Liver (tissue), 8 donors: ENCODE measurements at regions not wholly inside any gene's neighbourhood (a gene's known extent, or its start where the extent isn't known, plus 50 kb on each side); places are given as distances from the start of the nearest gene placed in this dataset.

Experiments used
- DNase-seq: peaks from one replicate; pipeline ENCODE4 v3.0.0-alpha.2; 2017; ENCODE audit warnings: low spot score
- H3K27ac ChIP-seq, 2 donors: one replicate each; pipeline ENCODE4 v1.7.0; 2013; ENCODE audit warnings: inconsistent platforms in 2 of 2, low read length in 2 of 2, control low read depth in 1 of 2, low read depth in 1 of 2, mild to moderate bottlenecking in 1 of 2
- H3K27me3 ChIP-seq, 4 donors: one replicate each; pipeline versions ENCODE4 v1.6.1 to v1.7.0; 2013; ENCODE audit warnings: low read length in 3 of 4, inconsistent platforms in 1 of 4, mild to moderate bottlenecking in 1 of 4, moderate library complexity in 1 of 4; ENCODE audit not compliant: control insufficient read depth in 4 of 4, insufficient read depth in 4 of 4
- H3K36me3 ChIP-seq, 4 donors: one replicate each; pipeline versions ENCODE4 v1.6.1 to v1.7.0; 2013; ENCODE audit warnings: low read length in 3 of 4, mild to moderate bottlenecking in 3 of 4, low read depth in 1 of 4, moderate library complexity in 1 of 4; ENCODE audit not compliant: control insufficient read depth in 4 of 4, insufficient read depth in 3 of 4
- H3K4me1 ChIP-seq, 4 donors: one replicate each; pipeline versions ENCODE4 v1.6.1 to v1.7.0; 2013; ENCODE audit warnings: low read length in 3 of 4, mild to moderate bottlenecking in 3 of 4, moderate library complexity in 1 of 4; ENCODE audit not compliant: control insufficient read depth in 4 of 4, insufficient read depth in 4 of 4
- H3K4me3 ChIP-seq, 3 donors: one replicate each; pipeline versions ENCODE4 v1.6.1 to v1.7.0; 2013; ENCODE audit warnings: low read length in 3 of 3, control low read depth in 1 of 3, low read depth in 1 of 3, mild to moderate bottlenecking in 1 of 3
- H3K9ac ChIP-seq, 2 donors: one replicate each; pipeline ENCODE4 v1.7.0; 2013; ENCODE audit warnings: low read length in 2 of 2, mild to moderate bottlenecking in 2 of 2, moderate library complexity in 2 of 2, control low read depth in 1 of 2, low read depth in 1 of 2
- H3K9me3 ChIP-seq, 4 donors: one replicate each; pipeline versions ENCODE4 v1.6.1 to v1.7.0; 2013; ENCODE audit warnings: low read length in 3 of 4; ENCODE audit not compliant: control insufficient read depth in 4 of 4
- EGR1 ChIP-seq, 2 donors: IDR thresholded peaks; 2 replicates each; pipeline ENCODE4 v1.6.1; 2016 to 2018; ENCODE audit warnings: antibody characterized with exemption in 2 of 2, low read depth in 2 of 2
- FOXA1 ChIP-seq: IDR thresholded peaks from 2 replicates; pipeline ENCODE4 v1.6.1; 2016; ENCODE audit warnings: antibody characterized with exemption
- HNF4A ChIP-seq, 2 donors: conservative IDR thresholded peaks; 2 replicates each; pipeline ENCODE4 v1.6.1; 2016; ENCODE audit warnings: antibody characterized with exemption in 2 of 2, mild to moderate bottlenecking in 2 of 2
- HNF4G ChIP-seq: IDR thresholded peaks from 2 replicates; pipeline ENCODE4 v1.6.1; 2016; ENCODE audit warnings: antibody characterized with exemption
- NR2F2 ChIP-seq: IDR thresholded peaks from 2 replicates; pipeline ENCODE4 v1.6.1; 2016; ENCODE audit warnings: antibody characterized with exemption
- RXRA ChIP-seq, 2 donors: IDR thresholded peaks; 2 replicates each; pipeline ENCODE4 v1.6.1; 2017 to 2018; ENCODE audit warnings: antibody characterized with exemption in 2 of 2, mild to moderate bottlenecking in 1 of 2
- SP1 ChIP-seq: IDR thresholded peaks from 2 replicates; pipeline ENCODE4 v1.6.1; 2018; ENCODE audit warnings: antibody characterized with exemption, mild to moderate bottlenecking
- TAF1 ChIP-seq: conservative IDR thresholded peaks from 2 replicates; pipeline ENCODE4 v1.6.1; 2016; ENCODE audit warnings: antibody characterized with exemption, mild to moderate bottlenecking
- YY1 ChIP-seq: IDR thresholded peaks from 2 replicates; pipeline ENCODE4 v1.6.1; 2016; ENCODE audit warnings: antibody characterized with exemption, mild to moderate bottlenecking
- WGBS: extraction: QIAGEN DNeasy Blood & Tissue Kit; methylation state at CpG from one replicate; pipeline ENCODE4 v1.1.7; 2013; 5-methylcytosine and 5-hydroxymethylcytosine counted together
- TF ChIP-seq, protein P1 (sequence below): IDR thresholded peaks from 2 replicates; pipeline ENCODE4 v1.6.1; 2016; ENCODE audit warnings: antibody characterized with exemption
- TF ChIP-seq, protein P2 (sequence below): IDR thresholded peaks from 2 replicates; pipeline ENCODE4 v1.6.1; 2016; ENCODE audit warnings: antibody characterized with exemption
- TF ChIP-seq, protein P3 (sequence below): IDR thresholded peaks from 2 replicates; pipeline ENCODE4 v1.6.1; 2016; ENCODE audit warnings: antibody characterized with exemption, mild to moderate bottlenecking
- TF ChIP-seq, protein P4 (sequence below): IDR thresholded peaks from 2 replicates; pipeline ENCODE4 v1.6.1; 2016; ENCODE audit warnings: antibody characterized with exemption
- TF ChIP-seq, protein P5 (sequence below): fragments of 150-350 bp; IDR thresholded peaks from 2 replicates; pipeline ENCODE4 v1.5.1; 2017; ENCODE audit warnings: improper control_type of control experiment, low read depth, low read length; ENCODE audit not compliant: missing input control
- donor health status: healthy.
- donor health status: healthy.
- donor health status: healthy.
- donor health status: healthy.
- donor health status: healthy.

DNA sequence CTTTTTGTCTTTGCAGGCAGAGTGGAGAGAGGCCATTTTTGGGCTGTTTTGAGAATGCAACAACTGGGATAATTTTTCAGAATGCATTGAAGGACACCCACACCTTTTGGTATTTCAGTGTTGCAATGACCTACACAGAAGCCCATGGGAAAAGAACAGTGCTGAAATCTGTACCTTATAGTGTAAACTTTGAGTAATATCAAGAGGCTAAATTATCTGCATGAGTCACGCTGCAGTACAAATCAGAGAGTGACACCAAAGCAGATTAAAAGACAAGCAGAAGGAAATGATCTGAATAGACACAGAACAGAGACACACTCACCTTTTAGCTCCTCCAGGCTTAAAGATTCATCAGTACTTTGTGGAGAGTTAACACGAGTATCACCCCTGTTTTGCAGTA is 265.3 kb downstream of the PAX3 start:
- no peaks in the 10 kb centered on the region for H3K9me3 ChIP-seq

DNA sequence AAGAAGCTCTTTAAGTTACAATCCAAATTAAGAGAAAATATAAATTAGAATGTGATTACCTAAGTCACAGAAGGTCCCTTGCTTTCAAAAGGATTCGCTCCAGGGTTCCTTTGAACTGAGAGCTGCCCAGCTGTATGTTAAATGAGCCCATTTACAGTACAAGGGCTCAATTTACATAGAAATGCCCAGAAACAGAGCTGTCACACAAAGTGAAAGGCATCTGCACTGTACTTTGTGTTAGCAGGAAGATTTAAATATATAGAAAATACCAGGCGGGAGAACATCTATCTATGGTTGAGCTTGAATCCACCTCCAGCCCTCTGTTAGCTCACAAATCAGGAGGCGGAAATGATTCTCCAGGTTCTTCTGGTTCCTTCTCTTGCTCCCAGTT is 272.9 kb downstream of the PAX3 start:
- Histone ChIP-seq H3K9me3 (no peaks in the 10 kb centered on the region), H3K27me3 (no peaks in the 10 kb centered on the region), H3K36me3 (no peaks in the 10 kb centered on the region), H3K4me1 (peaks cover 0 to 3% (median 0%) of the 10 kb centered on the region in 4 donors), H3K4me3 (no peak overlapping the region), H3K27ac (no peak overlapping the region), H3K9ac (no peak overlapping the region)
- WGBS = 53% methylated on average over 3 of the region's 3 CpGs
- DNase-seq = no peak
- TF ChIP-seq, protein P1, sequence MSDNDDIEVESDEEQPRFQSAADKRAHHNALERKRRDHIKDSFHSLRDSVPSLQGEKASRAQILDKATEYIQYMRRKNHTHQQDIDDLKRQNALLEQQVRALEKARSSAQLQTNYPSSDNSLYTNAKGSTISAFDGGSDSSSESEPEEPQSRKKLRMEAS = no peak
- TF ChIP-seq HNF4A (conservative IDR thresholded peaks at IDR 0.05) (no peak), TAF1 (no peak), FOXA1 (no peak), HNF4G (no peak), EGR1 (IDR thresholded peaks at IDR 0.05; ENCODE audit: low read depth in 2 of 2) (no peak), RXRA (IDR thresholded peaks at IDR 0.05) (no peak)
- TF ChIP-seq, protein P2, sequence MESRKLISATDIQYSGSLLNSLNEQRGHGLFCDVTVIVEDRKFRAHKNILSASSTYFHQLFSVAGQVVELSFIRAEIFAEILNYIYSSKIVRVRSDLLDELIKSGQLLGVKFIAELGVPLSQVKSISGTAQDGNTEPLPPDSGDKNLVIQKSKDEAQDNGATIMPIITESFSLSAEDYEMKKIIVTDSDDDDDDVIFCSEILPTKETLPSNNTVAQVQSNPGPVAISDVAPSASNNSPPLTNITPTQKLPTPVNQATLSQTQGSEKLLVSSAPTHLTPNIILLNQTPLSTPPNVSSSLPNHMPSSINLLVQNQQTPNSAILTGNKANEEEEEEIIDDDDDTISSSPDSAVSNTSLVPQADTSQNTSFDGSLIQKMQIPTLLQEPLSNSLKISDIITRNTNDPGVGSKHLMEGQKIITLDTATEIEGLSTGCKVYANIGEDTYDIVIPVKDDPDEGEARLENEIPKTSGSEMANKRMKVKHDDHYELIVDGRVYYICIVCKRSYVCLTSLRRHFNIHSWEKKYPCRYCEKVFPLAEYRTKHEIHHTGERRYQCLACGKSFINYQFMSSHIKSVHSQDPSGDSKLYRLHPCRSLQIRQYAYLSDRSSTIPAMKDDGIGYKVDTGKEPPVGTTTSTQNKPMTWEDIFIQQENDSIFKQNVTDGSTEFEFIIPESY = no peak
- TF ChIP-seq, protein P3, sequence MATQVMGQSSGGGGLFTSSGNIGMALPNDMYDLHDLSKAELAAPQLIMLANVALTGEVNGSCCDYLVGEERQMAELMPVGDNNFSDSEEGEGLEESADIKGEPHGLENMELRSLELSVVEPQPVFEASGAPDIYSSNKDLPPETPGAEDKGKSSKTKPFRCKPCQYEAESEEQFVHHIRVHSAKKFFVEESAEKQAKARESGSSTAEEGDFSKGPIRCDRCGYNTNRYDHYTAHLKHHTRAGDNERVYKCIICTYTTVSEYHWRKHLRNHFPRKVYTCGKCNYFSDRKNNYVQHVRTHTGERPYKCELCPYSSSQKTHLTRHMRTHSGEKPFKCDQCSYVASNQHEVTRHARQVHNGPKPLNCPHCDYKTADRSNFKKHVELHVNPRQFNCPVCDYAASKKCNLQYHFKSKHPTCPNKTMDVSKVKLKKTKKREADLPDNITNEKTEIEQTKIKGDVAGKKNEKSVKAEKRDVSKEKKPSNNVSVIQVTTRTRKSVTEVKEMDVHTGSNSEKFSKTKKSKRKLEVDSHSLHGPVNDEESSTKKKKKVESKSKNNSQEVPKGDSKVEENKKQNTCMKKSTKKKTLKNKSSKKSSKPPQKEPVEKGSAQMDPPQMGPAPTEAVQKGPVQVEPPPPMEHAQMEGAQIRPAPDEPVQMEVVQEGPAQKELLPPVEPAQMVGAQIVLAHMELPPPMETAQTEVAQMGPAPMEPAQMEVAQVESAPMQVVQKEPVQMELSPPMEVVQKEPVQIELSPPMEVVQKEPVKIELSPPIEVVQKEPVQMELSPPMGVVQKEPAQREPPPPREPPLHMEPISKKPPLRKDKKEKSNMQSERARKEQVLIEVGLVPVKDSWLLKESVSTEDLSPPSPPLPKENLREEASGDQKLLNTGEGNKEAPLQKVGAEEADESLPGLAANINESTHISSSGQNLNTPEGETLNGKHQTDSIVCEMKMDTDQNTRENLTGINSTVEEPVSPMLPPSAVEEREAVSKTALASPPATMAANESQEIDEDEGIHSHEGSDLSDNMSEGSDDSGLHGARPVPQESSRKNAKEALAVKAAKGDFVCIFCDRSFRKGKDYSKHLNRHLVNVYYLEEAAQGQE = no peak
- TF ChIP-seq, protein P4, sequence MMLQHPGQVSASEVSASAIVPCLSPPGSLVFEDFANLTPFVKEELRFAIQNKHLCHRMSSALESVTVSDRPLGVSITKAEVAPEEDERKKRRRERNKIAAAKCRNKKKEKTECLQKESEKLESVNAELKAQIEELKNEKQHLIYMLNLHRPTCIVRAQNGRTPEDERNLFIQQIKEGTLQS = no peak

More for the DNA sequence above, 265.3 kb downstream of the PAX3 start:
- no peak overlapping the region for H3K27ac ChIP-seq
- no peaks in the 10 kb centered on the region for H3K36me3 ChIP-seq
- 75% methylated on average over 2 of the region's 2 CpGs for WGBS
- TF ChIP-seq, protein P3 = no peak
- no peak for TF ChIP-seq EGR1 (IDR thresholded peaks at IDR 0.05; ENCODE audit: low read depth in 2 of 2)
- TF ChIP-seq, protein P1 = no peak
- TF ChIP-seq SP1 = no peak
- no peak for TF ChIP-seq TAF1
- no peak for TF ChIP-seq NR2F2
- no peak for TF ChIP-seq FOXA1
- TF ChIP-seq, protein P4 = no peak
- TF ChIP-seq, protein P5, sequence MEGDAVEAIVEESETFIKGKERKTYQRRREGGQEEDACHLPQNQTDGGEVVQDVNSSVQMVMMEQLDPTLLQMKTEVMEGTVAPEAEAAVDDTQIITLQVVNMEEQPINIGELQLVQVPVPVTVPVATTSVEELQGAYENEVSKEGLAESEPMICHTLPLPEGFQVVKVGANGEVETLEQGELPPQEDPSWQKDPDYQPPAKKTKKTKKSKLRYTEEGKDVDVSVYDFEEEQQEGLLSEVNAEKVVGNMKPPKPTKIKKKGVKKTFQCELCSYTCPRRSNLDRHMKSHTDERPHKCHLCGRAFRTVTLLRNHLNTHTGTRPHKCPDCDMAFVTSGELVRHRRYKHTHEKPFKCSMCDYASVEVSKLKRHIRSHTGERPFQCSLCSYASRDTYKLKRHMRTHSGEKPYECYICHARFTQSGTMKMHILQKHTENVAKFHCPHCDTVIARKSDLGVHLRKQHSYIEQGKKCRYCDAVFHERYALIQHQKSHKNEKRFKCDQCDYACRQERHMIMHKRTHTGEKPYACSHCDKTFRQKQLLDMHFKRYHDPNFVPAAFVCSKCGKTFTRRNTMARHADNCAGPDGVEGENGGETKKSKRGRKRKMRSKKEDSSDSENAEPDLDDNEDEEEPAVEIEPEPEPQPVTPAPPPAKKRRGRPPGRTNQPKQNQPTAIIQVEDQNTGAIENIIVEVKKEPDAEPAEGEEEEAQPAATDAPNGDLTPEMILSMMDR = no peak
- TF ChIP-seq HNF4A (conservative IDR thresholded peaks at IDR 0.05) = no peak
- no peak for TF ChIP-seq YY1
- TF ChIP-seq RXRA (IDR thresholded peaks at IDR 0.05) = no peak
- no peak overlapping the region for H3K9ac ChIP-seq
- H3K4me1 ChIP-seq = no peaks in the 10 kb centered on the region
- no peaks in the 10 kb centered on the region for H3K27me3 ChIP-seq
- H3K4me3 ChIP-seq = no peak overlapping the region
- no peak for DNase-seq
